C4-2B (cell line): ENCODE measurements at regions not wholly inside any gene's neighbourhood (a gene's known extent, or its start where the extent isn't known, plus 50 kb on each side); places are given as distances from the start of the nearest gene placed in this dataset.

Experiments
- H3K27ac ChIP-seq: fragments of 450-650 bp; 2 replicates; pipeline ENCODE4 v1.5.1; 2017
- ZFX ChIP-seq: fragments of 450-650 bp; IDR thresholded peaks from 2 replicates; pipeline ENCODE4 v1.6.1; 2017
- TF ChIP-seq, protein P1 (sequence below): fragments of 450-650 bp; conservative IDR thresholded peaks from 2 replicates; pipeline ENCODE4 v1.5.1; 2017; ENCODE audit warnings: mild to moderate bottlenecking

DNA sequence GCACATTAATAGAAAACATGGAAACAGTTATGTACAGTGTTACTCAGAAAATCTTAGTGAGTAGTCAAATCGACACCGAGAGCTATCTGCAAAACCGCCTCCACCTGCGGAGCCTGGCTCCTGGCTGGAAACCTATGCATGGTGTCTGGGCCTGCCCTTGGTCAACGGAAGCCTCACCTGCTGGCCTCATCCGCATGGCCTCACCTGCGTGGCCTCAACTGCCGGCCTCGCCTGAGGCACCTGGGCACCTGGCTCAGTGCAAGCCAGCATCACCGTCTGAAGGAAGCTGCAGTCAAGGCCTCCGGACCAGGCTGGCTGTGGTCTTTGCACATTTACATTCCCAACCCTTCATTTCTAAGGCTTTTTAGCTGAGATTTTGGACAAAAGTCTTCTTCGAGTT lies 352.1 kb downstream of the POM121L12 start:
- no peak for TF ChIP-seq ZFX
- TF ChIP-seq, protein P1, sequence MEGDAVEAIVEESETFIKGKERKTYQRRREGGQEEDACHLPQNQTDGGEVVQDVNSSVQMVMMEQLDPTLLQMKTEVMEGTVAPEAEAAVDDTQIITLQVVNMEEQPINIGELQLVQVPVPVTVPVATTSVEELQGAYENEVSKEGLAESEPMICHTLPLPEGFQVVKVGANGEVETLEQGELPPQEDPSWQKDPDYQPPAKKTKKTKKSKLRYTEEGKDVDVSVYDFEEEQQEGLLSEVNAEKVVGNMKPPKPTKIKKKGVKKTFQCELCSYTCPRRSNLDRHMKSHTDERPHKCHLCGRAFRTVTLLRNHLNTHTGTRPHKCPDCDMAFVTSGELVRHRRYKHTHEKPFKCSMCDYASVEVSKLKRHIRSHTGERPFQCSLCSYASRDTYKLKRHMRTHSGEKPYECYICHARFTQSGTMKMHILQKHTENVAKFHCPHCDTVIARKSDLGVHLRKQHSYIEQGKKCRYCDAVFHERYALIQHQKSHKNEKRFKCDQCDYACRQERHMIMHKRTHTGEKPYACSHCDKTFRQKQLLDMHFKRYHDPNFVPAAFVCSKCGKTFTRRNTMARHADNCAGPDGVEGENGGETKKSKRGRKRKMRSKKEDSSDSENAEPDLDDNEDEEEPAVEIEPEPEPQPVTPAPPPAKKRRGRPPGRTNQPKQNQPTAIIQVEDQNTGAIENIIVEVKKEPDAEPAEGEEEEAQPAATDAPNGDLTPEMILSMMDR, result no peak
- no peak overlapping the region for H3K27ac ChIP-seq

DNA sequence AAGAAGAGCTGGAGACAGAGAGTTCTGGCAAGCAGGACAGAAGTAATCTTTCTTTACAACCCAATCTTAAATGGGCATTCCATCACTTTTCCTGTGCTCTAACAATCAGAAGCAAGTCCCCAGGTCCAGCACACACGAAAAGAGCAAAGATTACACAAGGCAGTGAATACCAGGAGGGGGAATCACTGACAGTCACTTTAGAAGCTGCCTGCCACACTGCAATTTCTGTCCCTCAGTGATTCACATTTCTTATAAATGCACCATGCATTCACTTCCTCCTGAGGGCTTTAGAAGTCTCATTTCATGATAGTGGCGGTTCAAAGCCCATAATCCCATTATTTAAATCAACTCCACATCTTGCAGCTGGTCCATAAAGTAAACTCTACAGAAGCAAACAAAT lies 362.5 kb downstream of the POM121L12 start:
- TF ChIP-seq, protein P1, result no peak
- TF ChIP-seq ZFX, result no peak

DNA sequence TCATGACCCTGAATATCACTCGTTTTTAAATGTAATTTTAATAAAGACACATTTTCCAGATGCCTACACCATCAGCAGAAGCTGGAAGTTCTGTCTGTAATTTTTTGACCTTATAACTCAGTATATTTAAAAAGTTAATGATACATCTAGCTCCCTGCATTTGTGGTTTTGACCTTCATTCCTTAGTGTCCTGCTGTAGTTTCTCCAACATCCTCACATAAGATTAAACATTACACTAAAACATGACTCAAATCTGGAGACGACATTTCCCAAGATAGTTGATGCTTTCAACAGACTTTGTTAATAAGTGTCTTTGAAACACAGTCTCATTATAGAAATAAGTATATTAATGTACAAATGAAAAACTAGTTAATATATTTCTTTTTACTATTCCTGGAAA lies 363.1 kb downstream of the POM121L12 start:
- no peak overlapping the region for H3K27ac ChIP-seq
- no peak for TF ChIP-seq ZFX
- TF ChIP-seq, protein P1, result no peak

More for the DNA sequence above, 362.5 kb downstream of the POM121L12 start:
- no peak overlapping the region for H3K27ac ChIP-seq

DNA sequence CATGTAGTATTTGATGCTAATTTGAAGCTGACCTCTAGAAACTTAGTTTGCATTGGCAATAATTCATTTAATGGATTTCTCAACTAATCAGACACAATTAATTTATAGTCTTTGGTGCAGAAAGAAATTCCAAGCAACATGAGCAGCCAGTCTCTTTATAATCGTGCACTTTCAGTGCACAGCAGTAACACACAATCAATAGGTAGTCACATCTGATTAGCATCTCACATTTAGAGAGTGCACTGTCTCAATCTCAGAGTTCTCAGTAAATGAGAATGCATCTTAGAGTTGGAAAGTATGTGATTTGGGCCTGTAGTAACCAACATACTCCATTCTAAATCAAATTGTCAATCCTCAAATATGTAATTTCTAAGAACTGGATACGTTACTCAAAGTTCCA lies 377.6 kb downstream of the POM121L12 start:
- TF ChIP-seq, protein P1, result no peak
- no peak for TF ChIP-seq ZFX
- H3K27ac ChIP-seq, result no peak overlapping the region

DNA sequence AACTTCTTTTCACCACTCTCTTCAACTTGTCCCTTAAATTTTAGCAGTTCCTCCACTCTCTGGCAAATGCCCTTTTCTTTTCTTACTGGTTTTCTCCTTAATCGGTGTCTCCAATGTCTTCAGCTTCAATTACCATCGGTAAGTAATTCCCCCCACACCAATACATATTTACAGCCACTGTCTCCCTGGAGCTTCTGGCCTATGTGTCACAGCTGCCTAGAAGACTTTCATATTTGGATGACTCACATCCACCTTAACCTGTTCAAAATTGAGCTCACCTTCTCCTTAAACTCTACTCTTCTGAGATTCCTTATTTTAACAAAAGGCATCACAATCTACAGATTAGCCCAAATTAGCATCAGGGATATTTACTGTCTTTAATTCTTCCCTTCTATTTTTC lies 380.4 kb downstream of the POM121L12 start:
- H3K27ac ChIP-seq, result no peak overlapping the region
- TF ChIP-seq ZFX, result no peak
- TF ChIP-seq, protein P1, result no peak

DNA sequence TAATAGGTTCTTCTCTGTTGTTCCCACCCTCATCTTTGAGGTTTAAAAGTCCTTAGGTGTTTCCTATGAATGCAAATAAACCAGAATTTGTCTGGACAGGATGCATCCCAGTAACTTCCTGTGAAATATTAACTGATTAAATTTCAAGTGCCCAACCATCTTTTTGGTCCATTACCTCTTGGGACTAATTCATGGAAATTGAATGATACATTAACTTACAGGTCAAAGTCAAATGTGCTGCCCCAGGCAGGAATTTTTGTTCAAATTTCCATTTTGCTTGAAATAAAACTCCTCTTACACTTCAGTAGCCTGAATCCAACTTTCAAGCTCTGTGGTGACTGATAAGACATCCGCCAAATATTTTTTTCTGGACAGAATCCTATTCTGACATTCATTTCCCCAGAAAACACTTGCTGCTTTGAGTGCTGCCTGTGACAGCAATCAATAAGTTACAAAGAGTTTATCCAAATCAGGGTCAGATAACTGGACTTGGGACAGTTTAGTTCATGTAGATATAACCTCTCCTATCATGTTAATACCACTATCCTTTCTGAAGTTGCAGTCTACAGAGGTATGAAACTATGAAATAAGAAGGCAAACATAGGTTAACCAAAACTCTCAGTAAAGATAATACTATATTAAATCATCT lies 383.5 kb downstream of the POM121L12 start:
- H3K27ac ChIP-seq, result no peak overlapping the region
- TF ChIP-seq, protein P1, result no peak
- no peak for TF ChIP-seq ZFX

DNA sequence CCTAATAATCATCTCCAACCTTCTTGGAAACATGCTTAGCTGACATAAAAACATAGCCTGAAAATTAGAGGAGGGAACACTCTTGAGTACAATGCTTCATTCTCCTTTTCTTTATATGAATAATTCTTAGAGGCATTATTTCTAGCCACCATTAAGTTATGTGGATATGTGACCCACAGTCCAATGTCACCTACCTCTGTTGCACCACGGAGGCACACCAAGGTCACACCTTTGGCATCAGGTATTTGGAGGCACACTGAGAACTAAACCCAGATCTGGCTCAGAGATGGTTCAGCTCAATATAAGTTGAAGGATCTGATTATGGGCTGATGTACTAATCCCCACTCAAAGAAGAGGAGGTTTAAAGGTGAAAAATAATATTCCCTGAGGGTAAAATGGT lies 385.1 kb downstream of the POM121L12 start:
- no peak for TF ChIP-seq ZFX
- TF ChIP-seq, protein P1, result no peak

More for the DNA sequence above, 385.1 kb downstream of the POM121L12 start:
- no peak overlapping the region for H3K27ac ChIP-seq
